Lower leg skin (tissue), 4 donors: ENCODE measurements at regions not wholly inside any gene's neighbourhood (a gene's known extent, or its start where the extent isn't known, plus 50 kb on each side); places are given as distances from the start of the nearest gene placed in this dataset.

ENCODE experiments used
- DNase-seq, 2 donors: peaks; one replicate each; pipeline ENCODE4 v3.0.0-alpha.2; 2019; ENCODE audit warnings: low spot score in 2 of 2
- H3K4me3 ChIP-seq: fragments of 200-600 bp; sonication (generic); 2 replicates; pipeline ENCODE4 v1.5.1; 2017; ENCODE audit warnings: mild to moderate bottlenecking, low read depth; ENCODE audit not compliant: poor library complexity, severe bottlenecking
- CTCF ChIP-seq, 3 donors: fragments of 450-650 bp; IDR thresholded peaks; one replicate each; pipeline ENCODE4 v1.5.1; 2016; ENCODE audit warnings: antibody characterized with exemption in 3 of 3, mild to moderate bottlenecking in 3 of 3, moderate library complexity in 2 of 3
- POLR2A ChIP-seq, 2 donors: fragments of 450-650 bp; IDR thresholded peaks; one replicate each; pipeline ENCODE4 v1.6.1; 2016 to 2017; ENCODE audit warnings: antibody characterized with exemption in 2 of 2, mild to moderate bottlenecking in 1 of 2, moderate library complexity in 1 of 2
- WGBS, 2 donors: methylation state at CpG; one replicate each; pipeline ENCODE4 v1.1.5; 2018; 5-methylcytosine and 5-hydroxymethylcytosine counted together
- intact Hi-C: fragments of 100-400 bp; cut with DNase I; formaldehyde crosslinking; loops from one replicate; pipeline ENCODE4 v1.15.0; 2023; ENCODE audit warnings: low total_unique reads

GRCh38 chrX:39640866-39641265 lies 456.9 kb downstream of the BCOR start:
- 81 to 95% methylated on average over 2 of the region's 2 CpGs for WGBS, 2 donors
- no peak for DNase-seq
- no peak overlapping the region for H3K4me3 ChIP-seq
- no peak for TF ChIP-seq POLR2A (IDR thresholded peaks at IDR 0.05)
- no peak for TF ChIP-seq CTCF (IDR thresholded peaks at IDR 0.05)
- intact Hi-C loops = no loop called here

GRCh38 chrX:39642071-39642470 lies 455.7 kb downstream of the BCOR start:
- H3K4me3 ChIP-seq = no peak overlapping the region
- TF ChIP-seq CTCF (IDR thresholded peaks at IDR 0.05) = no peak
- TF ChIP-seq POLR2A (IDR thresholded peaks at IDR 0.05) = no peak
- 46 to 52% methylated on average over 10 of the region's 10 CpGs for WGBS, 2 donors
- no peak for DNase-seq
- intact Hi-C loops = no loop called here

GRCh38 chrX:39643550-39643949 lies 454.2 kb downstream of the BCOR start:
- intact Hi-C loops = no loop called here
- no peak for TF ChIP-seq CTCF (IDR thresholded peaks at IDR 0.05)
- DNase-seq = no peak
- WGBS, 2 donors = 88 to 95% methylated on average over 3 of the region's 3 CpGs
- H3K4me3 ChIP-seq = no peak overlapping the region

- WGBS, 2 donors = 53 to 66% methylated on average over 17 to 21 of the region's 21 CpGs
- no peak for TF ChIP-seq CTCF (IDR thresholded peaks at IDR 0.05)
- no peak overlapping the region for H3K4me3 ChIP-seq
- peak in 1 of 2 donors; percentile 22 for DNase-seq
- intact Hi-C loops = no loop called here
Observed at GRCh38 chrX:39645178-39645895, 452.4 kb downstream of the BCOR start.

GRCh38 chrX:39648548-39649254 lies 449.1 kb downstream of the BCOR start:
- no peak overlapping the region for H3K4me3 ChIP-seq
- TF ChIP-seq CTCF (IDR thresholded peaks at IDR 0.05) (no peak), POLR2A (IDR thresholded peaks at IDR 0.05) (no peak)
- 61 to 78% methylated on average over 6 of the region's 6 CpGs for WGBS, 2 donors
- DNase-seq = no peak
- intact Hi-C loops = no loop called here
